Body of pancreas (tissue), 4 donors: ENCODE measurements at regions not wholly inside any gene's neighbourhood (a gene's known extent, or its start where the extent isn't known, plus 50 kb on each side); places are given as distances from the start of the nearest gene placed in this dataset.

Source experiments
- ATAC-seq: fragments of 150-250 bp; one replicate; pipeline ENCODE4 v1.9.1; 2016
- DNase-seq, 4 donors: peaks; one replicate each; pipeline ENCODE4 v3.0.0-alpha.2; 2019
- H3K27ac ChIP-seq, 4 donors: fragments of 200-600 bp; sonication (generic); 1 replicate in 3 of 4; 2 replicates in 1 of 4; pipeline versions ENCODE4 v1.5.1 to v1.6.1; 2016 to 2019; ENCODE audit warnings: mild to moderate bottlenecking in 1 of 4, mixed read lengths in 1 of 4, moderate library complexity in 1 of 4
- H3K27me3 ChIP-seq, 2 donors: fragments of 200-600 bp; sonication (generic); one replicate each; pipeline ENCODE4 v1.6.0; 2016; ENCODE audit warnings: mild to moderate bottlenecking in 1 of 2
- H3K36me3 ChIP-seq, 2 donors: fragments of 200-600 bp; sonication (generic); replicated peaks in 1 of 2; 2 replicates each; pipeline ENCODE4 v1.5.1; 2016; ENCODE audit warnings: low read depth in 2 of 2; ENCODE audit not compliant: insufficient read depth in 1 of 2
- H3K4me1 ChIP-seq: fragments of 200-600 bp; sonication (generic); one replicate; pipeline ENCODE4 v1.6.0; 2016
- H3K4me3 ChIP-seq, 2 donors: fragments of 200-600 bp; sonication (generic); 1 replicate in 1 of 2; 2 replicates in 1 of 2; pipeline ENCODE4 v1.5.1; 2016 to 2019
- H3K9me3 ChIP-seq, 3 donors: fragments of 200-600 bp; sonication (generic); 1 replicate in 2 of 3; 2 replicates in 1 of 3; pipeline ENCODE4 v1.5.1; 2016
- CTCF ChIP-seq, 7 experiments: fragments of 450-650 bp in 4 of 7; fragments of 200-600 bp in 3 of 7; sonication (generic) in 3 of 7; IDR thresholded peaks; one replicate each; pipeline ENCODE4 v1.5.1; 2016 to 2019; ENCODE audit warnings: antibody characterized with exemption in 7 of 7
- POLR2A ChIP-seq, 3 donors: fragments of 450-650 bp; IDR thresholded peaks; one replicate each; pipeline ENCODE4 v1.6.1; 2016; ENCODE audit warnings: antibody characterized with exemption in 3 of 3, mild to moderate bottlenecking in 2 of 3
- WGBS, 2 donors: methylation state at CpG; one replicate each; pipeline ENCODE4 v1.1.5; 2017; 5-methylcytosine and 5-hydroxymethylcytosine counted together
- intact Hi-C: fragments of 100-400 bp; cut with DNase I; formaldehyde crosslinking; loops from one replicate; pipeline ENCODE4 v1.15.1; 2023

- no peaks in the 10 kb centered on the region for H3K4me1 ChIP-seq
- peaks cover 0 to 3% (median 0%) of the 10 kb centered on the region in 3 donors for H3K9me3 ChIP-seq
- no peaks in the 10 kb centered on the region for H3K27me3 ChIP-seq
- no peak overlapping the region for H3K27ac ChIP-seq
- H3K4me3 ChIP-seq, result no peak overlapping the region
- ATAC-seq (no peak), DNase-seq (no peak)
- 61 to 72% methylated on average over 11 of the region's 11 CpGs for WGBS, 2 donors
- H3K36me3 ChIP-seq, result no peaks in the 10 kb centered on the region
- TF ChIP-seq CTCF (IDR thresholded peaks at IDR 0.05), result no peak
- TF ChIP-seq POLR2A (IDR thresholded peaks at IDR 0.05), result no peak
- intact Hi-C loops, result no loop called here
These were observed 126.9 kb upstream of the C1orf174 start for GRCh38 chr1:4027008-4027407.

- Histone ChIP-seq H3K9me3 (peaks cover 0 to 3% (median 0%) of the 10 kb centered on the region in 3 donors), H3K27ac (no peak overlapping the region), H3K4me1 (no peaks in the 10 kb centered on the region), H3K36me3 (no peaks in the 10 kb centered on the region), H3K4me3 (no peak overlapping the region), H3K27me3 (no peaks in the 10 kb centered on the region)
- no peak for TF ChIP-seq CTCF (IDR thresholded peaks at IDR 0.05)
- no peak for TF ChIP-seq POLR2A (IDR thresholded peaks at IDR 0.05)
- WGBS, 2 donors, result 23 to 27% methylated on average over 12 to 16 of the region's 16 CpGs
- intact Hi-C loops, result no loop called here
- no peak for ATAC-seq
- DNase-seq, result no peak
These were observed 127.5 kb upstream of the C1orf174 start for GRCh38 chr1:4027492-4028138.

- TF ChIP-seq CTCF (IDR thresholded peaks at IDR 0.05), result no peak
- no peak for TF ChIP-seq POLR2A (IDR thresholded peaks at IDR 0.05)
- 71 to 82% methylated on average over 6 of the region's 6 CpGs for WGBS, 2 donors
- H3K4me1 ChIP-seq, result no peaks in the 10 kb centered on the region
- no peaks in the 10 kb centered on the region for H3K27me3 ChIP-seq
- no peak overlapping the region for H3K27ac ChIP-seq
- no peak for ATAC-seq
- H3K36me3 ChIP-seq, result no peaks in the 10 kb centered on the region
- intact Hi-C loops, result no loop called here
- DNase-seq, result no peak
- no peak overlapping the region for H3K4me3 ChIP-seq
- peaks cover 0 to 3% (median 0%) of the 10 kb centered on the region in 3 donors for H3K9me3 ChIP-seq
These were observed 128.0 kb upstream of the C1orf174 start for GRCh38 chr1:4028139-4028501.

- intact Hi-C loops, result no loop called here
- Histone ChIP-seq H3K4me3 (no peak overlapping the region), H3K4me1 (no peaks in the 10 kb centered on the region), H3K36me3 (no peaks in the 10 kb centered on the region), H3K27ac (no peak overlapping the region), H3K9me3 (peaks cover 0 to 3% (median 0%) of the 10 kb centered on the region in 3 donors), H3K27me3 (no peaks in the 10 kb centered on the region)
- ATAC-seq (no peak), DNase-seq (no peak)
- TF ChIP-seq CTCF (IDR thresholded peaks at IDR 0.05) (no peak), POLR2A (IDR thresholded peaks at IDR 0.05) (no peak)
These were observed 129.3 kb upstream of the C1orf174 start for GRCh38 chr1:4029376-4029775.

- no peak overlapping the region for H3K4me3 ChIP-seq
- intact Hi-C loops, result no loop called here
These were observed 132.5 kb upstream of the C1orf174 start for GRCh38 chr1:4032571-4032970.

More at GRCh38 chr1:4032571-4032970, 132.5 kb upstream of the C1orf174 start:
- WGBS, 2 donors, result 49 to 58% methylated on average over 6 of the region's 6 CpGs
- H3K9me3 ChIP-seq, result peaks cover 0 to 3% (median 0%) of the 10 kb centered on the region in 3 donors
- DNase-seq (no peak), ATAC-seq (no peak)
- H3K36me3 ChIP-seq, result no peaks in the 10 kb centered on the region
- no peaks in the 10 kb centered on the region for H3K27me3 ChIP-seq
- no peak overlapping the region for H3K27ac ChIP-seq
- TF ChIP-seq POLR2A (IDR thresholded peaks at IDR 0.05), result no peak
- no peak for TF ChIP-seq CTCF (IDR thresholded peaks at IDR 0.05)
- H3K4me1 ChIP-seq, result no peaks in the 10 kb centered on the region
